Osteocyte (in vitro differentiated cells): ENCODE measurements at regions not wholly inside any gene's neighbourhood (a gene's known extent, or its start where the extent isn't known, plus 50 kb on each side); places are given as distances from the start of the nearest gene placed in this dataset.

Experiments
- DNase-seq: peaks from one replicate; pipeline ENCODE4 v3.0.0; 2021; ENCODE audit warnings: mixed read lengths; ENCODE audit not compliant: unreplicated experiment; ENCODE audit errors: extremely low spot score
- H3K27ac Mint-ChIP-seq: one replicate; pipeline ENCODE4 v1.8.0; 2021; ENCODE audit warnings: mild to moderate bottlenecking, mixed read lengths; ENCODE audit not compliant: unreplicated experiment
- H3K27me3 Mint-ChIP-seq: one replicate; pipeline ENCODE4 v1.8.0; 2021; ENCODE audit warnings: mixed read lengths; ENCODE audit not compliant: unreplicated experiment
- H3K36me3 Mint-ChIP-seq: one replicate; pipeline ENCODE4 v1.8.0; 2021; ENCODE audit warnings: mixed read lengths; ENCODE audit not compliant: unreplicated experiment
- H3K4me1 Mint-ChIP-seq: one replicate; pipeline ENCODE4 v1.8.0; 2021; ENCODE audit warnings: mixed read lengths; ENCODE audit not compliant: unreplicated experiment
- H3K4me3 Mint-ChIP-seq: one replicate; pipeline ENCODE4 v1.8.0; 2021; ENCODE audit warnings: mild to moderate bottlenecking, moderate library complexity, mixed read lengths; ENCODE audit not compliant: unreplicated experiment
- H3K9me3 Mint-ChIP-seq: one replicate; pipeline ENCODE4 v1.8.0; 2021; ENCODE audit warnings: mixed read lengths; ENCODE audit not compliant: unreplicated experiment
- TF ChIP-seq, protein P1 (sequence below): fragments of 200-600 bp; sonication (generic); IDR thresholded peaks from 2 replicates; pipeline ENCODE4 v1.5.0; 2021; ENCODE audit warnings: antibody characterized with exemption, mild to moderate bottlenecking, moderate library complexity

DNA sequence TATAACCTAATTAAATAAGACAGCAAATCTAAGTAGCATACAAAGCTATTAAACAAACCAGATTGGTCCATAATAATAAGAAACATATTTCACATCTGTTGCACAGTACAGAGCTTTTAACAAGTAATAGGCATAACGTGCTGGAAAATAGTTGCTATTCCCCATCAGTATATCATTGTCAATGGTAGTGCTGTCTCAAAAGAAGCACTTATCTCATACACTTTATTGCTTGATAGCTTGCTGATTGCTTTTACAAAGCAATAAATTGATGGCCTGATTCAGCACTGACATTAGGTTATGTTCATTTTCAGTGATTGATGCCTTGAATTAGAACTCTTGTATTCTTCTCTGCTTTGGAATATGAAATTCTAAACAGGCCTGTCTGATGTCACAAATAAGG, 641.7 kb downstream of the CBLN2 start:
- no peak overlapping the region for H3K27ac Mint-ChIP-seq
- TF ChIP-seq, protein P1, sequence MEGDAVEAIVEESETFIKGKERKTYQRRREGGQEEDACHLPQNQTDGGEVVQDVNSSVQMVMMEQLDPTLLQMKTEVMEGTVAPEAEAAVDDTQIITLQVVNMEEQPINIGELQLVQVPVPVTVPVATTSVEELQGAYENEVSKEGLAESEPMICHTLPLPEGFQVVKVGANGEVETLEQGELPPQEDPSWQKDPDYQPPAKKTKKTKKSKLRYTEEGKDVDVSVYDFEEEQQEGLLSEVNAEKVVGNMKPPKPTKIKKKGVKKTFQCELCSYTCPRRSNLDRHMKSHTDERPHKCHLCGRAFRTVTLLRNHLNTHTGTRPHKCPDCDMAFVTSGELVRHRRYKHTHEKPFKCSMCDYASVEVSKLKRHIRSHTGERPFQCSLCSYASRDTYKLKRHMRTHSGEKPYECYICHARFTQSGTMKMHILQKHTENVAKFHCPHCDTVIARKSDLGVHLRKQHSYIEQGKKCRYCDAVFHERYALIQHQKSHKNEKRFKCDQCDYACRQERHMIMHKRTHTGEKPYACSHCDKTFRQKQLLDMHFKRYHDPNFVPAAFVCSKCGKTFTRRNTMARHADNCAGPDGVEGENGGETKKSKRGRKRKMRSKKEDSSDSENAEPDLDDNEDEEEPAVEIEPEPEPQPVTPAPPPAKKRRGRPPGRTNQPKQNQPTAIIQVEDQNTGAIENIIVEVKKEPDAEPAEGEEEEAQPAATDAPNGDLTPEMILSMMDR = no peak
- H3K27me3 Mint-ChIP-seq = no peaks in the 10 kb centered on the region
- no peak overlapping the region for H3K4me3 Mint-ChIP-seq
- peaks cover 10% of the 10 kb centered on the region for H3K9me3 Mint-ChIP-seq
- DNase-seq = no peak
- H3K4me1 Mint-ChIP-seq = no peaks in the 10 kb centered on the region
- no peaks in the 10 kb centered on the region for H3K36me3 Mint-ChIP-seq

DNA sequence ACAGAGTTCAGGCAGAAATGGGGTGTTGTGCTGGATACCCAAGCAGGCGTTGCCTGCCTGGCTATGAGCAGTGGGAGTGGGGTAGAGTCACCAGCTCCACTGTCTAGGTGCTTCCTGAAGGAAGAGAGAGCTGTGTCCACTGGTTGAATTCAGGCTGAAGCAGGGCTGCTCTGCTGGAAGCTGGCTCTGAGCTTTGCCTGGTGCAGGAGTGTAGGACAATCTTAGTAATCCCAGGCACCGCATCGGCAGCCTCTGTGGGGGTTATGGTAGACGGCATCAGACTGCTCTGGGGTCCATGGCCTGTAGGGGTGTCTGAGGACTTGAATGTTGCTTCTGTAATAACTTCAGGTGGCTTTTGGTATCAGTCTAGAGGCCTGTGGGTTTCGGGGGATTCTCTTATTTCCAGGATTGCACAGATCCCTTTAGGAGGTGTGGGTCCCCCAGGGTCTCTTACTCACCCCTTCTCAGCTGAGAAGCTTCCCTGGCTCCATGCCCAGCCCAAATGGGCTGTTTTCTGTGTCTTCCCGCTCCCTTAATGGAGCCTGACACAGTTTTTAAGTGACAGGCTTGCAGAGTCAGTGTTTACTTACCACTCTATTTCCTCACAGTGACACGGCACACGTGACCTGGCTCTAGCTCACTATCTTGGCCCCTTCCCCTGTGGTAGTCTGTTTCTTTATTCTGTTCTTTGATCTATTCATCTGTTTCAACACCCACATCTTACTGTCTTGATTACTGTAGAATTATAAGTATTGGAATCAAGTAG, 644.3 kb downstream of the CBLN2 start:
- Mint-ChIP-seq H3K27ac (no peak overlapping the region), H3K4me1 (no peaks in the 10 kb centered on the region), H3K27me3 (no peaks in the 10 kb centered on the region), H3K36me3 (no peaks in the 10 kb centered on the region), H3K4me3 (no peak overlapping the region), H3K9me3 (peaks cover 23% of the 10 kb centered on the region)
- TF ChIP-seq, protein P1 = no peak
- DNase-seq = no peak

DNA sequence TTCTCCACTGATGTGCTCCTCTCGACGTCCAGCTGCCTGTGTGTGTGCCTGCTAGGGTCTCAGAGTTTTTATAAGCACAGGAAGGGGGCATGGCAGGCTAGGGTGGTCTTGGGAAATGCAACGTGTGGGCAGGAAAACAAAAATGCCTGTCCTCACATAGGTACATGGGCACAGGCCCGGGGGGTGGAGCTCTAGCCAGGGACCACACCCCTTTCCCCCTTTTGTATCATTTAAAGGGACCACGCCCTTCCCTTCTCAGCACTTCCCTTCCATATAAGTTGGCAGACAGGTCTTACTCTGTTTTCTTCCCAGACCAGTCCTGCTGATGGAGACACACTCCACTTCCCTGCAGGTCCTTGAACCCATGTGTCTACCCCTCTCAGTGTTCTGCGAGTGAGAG, 645.0 kb downstream of the CBLN2 start:
- H3K36me3 Mint-ChIP-seq = no peaks in the 10 kb centered on the region
- no peaks in the 10 kb centered on the region for H3K27me3 Mint-ChIP-seq
- H3K9me3 Mint-ChIP-seq = peaks cover 23% of the 10 kb centered on the region
- no peaks in the 10 kb centered on the region for H3K4me1 Mint-ChIP-seq
- no peak overlapping the region for H3K4me3 Mint-ChIP-seq
- DNase-seq = no peak
- no peak overlapping the region for H3K27ac Mint-ChIP-seq
- TF ChIP-seq, protein P1 = no peak

DNA sequence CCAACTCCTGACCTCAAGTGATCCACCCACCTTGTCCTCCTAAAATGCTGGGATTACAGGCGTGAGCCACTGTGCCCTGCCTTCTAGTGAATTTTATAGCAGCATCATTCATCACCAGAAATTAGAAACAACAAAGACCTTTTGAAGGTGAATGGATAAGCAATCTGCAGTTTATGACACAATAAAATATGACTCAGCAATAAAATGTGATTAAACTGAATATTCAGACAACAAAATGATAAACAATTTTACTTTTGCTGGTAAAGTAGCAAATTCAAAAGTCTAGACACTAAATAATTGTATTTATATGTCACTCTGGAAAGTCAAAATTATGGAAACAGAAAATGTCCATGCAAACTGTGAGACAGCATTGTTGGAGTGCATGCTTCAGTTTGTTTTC, 656.6 kb downstream of the CBLN2 start:
- TF ChIP-seq, protein P1 = no peak
- H3K36me3 Mint-ChIP-seq = no peaks in the 10 kb centered on the region
- DNase-seq = no peak
- H3K9me3 Mint-ChIP-seq = no peaks in the 10 kb centered on the region
- H3K27me3 Mint-ChIP-seq = no peaks in the 10 kb centered on the region
- H3K27ac Mint-ChIP-seq = no peak overlapping the region
- H3K4me3 Mint-ChIP-seq = no peak overlapping the region
- no peaks in the 10 kb centered on the region for H3K4me1 Mint-ChIP-seq

DNA sequence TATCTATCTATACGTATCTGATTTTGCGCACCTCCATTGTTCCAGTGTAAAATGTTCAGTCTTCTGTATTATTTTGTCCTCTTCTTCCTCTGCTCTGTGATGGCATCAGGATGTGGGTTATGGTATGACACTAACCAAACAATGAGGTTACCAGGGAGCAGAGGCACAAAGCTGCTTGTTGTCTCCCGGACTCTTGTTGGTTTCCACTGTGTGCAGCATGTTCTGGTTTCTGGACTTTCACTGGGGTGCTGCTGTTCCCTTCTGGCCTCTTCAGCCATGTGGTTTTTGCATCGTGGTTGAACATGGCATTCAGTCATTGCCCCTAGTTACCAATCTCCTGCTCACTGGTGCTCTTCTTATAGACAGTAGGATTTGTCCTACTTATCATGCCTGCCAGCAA, 665.9 kb downstream of the CBLN2 start:
- no peaks in the 10 kb centered on the region for H3K9me3 Mint-ChIP-seq
- no peaks in the 10 kb centered on the region for H3K4me1 Mint-ChIP-seq
- H3K4me3 Mint-ChIP-seq = no peak overlapping the region
- TF ChIP-seq, protein P1 = no peak
- no peaks in the 10 kb centered on the region for H3K27me3 Mint-ChIP-seq
- DNase-seq = no peak
- no peak overlapping the region for H3K27ac Mint-ChIP-seq
- H3K36me3 Mint-ChIP-seq = no peaks in the 10 kb centered on the region
